ENCODE measurements at regions not wholly inside any gene's neighbourhood (a gene's known extent, or its start where the extent isn't known, plus 50 kb on each side); places are given as distances from the start of the nearest gene placed in this dataset.

- TF ChIP-seq CTCF (IDR thresholded peaks at IDR 0.05) = no peak
- no peak for TF ChIP-seq POLR2A (IDR thresholded peaks at IDR 0.05)
Measured at GRCh38 chr4:123699880-123700771, 303.5 kb downstream of the SPRY1 start.

Data from sigmoid colon (tissue), 3 donors.